Neutrophil (primary cell): ENCODE measurements at regions not wholly inside any gene's neighbourhood (a gene's known extent, or its start where the extent isn't known, plus 50 kb on each side); places are given as distances from the start of the nearest gene placed in this dataset.

ENCODE experiments used
- H3K27ac ChIP-seq: fragments of 200-600 bp; sonication (generic); 2 replicates; pipeline ENCODE4 v1.5.1; 2016; ENCODE audit warnings: mild to moderate bottlenecking, moderate library complexity
- H3K27me3 ChIP-seq: fragments of 200-600 bp; sonication (generic); 2 replicates; pipeline ENCODE4 v1.6.0; 2016; ENCODE audit warnings: mild to moderate bottlenecking
- H3K36me3 ChIP-seq: fragments of 200-600 bp; sonication (generic); 2 replicates; pipeline ENCODE4 v1.5.1; 2017
- H3K4me1 ChIP-seq, 2 experiments: fragments of 200-600 bp in 1 of 2; sonication (generic) in 1 of 2; 1 replicate in 1 of 2; 2 replicates in 1 of 2; pipeline versions ENCODE4 v1.5.1 to v1.6.1; 2013 to 2016; ENCODE audit warnings: low read depth in 1 of 2, low read length in 1 of 2, mild to moderate bottlenecking in 1 of 2, moderate library complexity in 1 of 2; ENCODE audit not compliant: control insufficient read depth in 1 of 2, insufficient read depth in 1 of 2
- H3K4me3 ChIP-seq, 2 experiments: fragments of 200-600 bp in 1 of 2; sonication (generic) in 1 of 2; 1 replicate in 1 of 2; 2 replicates in 1 of 2; pipeline ENCODE4 v1.5.1; 2013 to 2016; ENCODE audit warnings: low read depth in 1 of 2, low read length in 1 of 2, mild to moderate bottlenecking in 1 of 2, moderate library complexity in 1 of 2
- H3K9me3 ChIP-seq: fragments of 200-600 bp; sonication (generic); 2 replicates; pipeline ENCODE4 v1.5.1; 2016
- CTCF ChIP-seq: fragments of 200-600 bp; sonication (generic); IDR thresholded peaks from 2 replicates; pipeline ENCODE4 v1.5.1; 2016; ENCODE audit warnings: antibody characterized with exemption

GRCh38 chr17:79533116-79533515, 77.7 kb downstream of the RBFOX3 start:
- no peak for TF ChIP-seq CTCF
- Histone ChIP-seq H3K4me1 (no peaks in the 10 kb centered on the region), H3K27ac (no peak overlapping the region), H3K9me3 (no peaks in the 10 kb centered on the region), H3K27me3 (peaks cover 17% of the 10 kb centered on the region), H3K4me3 (no peak overlapping the region), H3K36me3 (no peaks in the 10 kb centered on the region)

GRCh38 chr17:79532107-79532790, 78.6 kb downstream of the RBFOX3 start:
- TF ChIP-seq CTCF: no peak
- no peak overlapping the region for H3K27ac ChIP-seq
- no peaks in the 10 kb centered on the region for H3K9me3 ChIP-seq
- H3K4me3 ChIP-seq: no peak overlapping the region
- H3K36me3 ChIP-seq: no peaks in the 10 kb centered on the region
- no peaks in the 10 kb centered on the region for H3K4me1 ChIP-seq
- H3K27me3 ChIP-seq: peaks cover 22% of the 10 kb centered on the region

GRCh38 chr17:79531191-79532095, 79.4 kb downstream of the RBFOX3 start:
- H3K36me3 ChIP-seq: no peaks in the 10 kb centered on the region
- TF ChIP-seq CTCF: no peak
- H3K4me1 ChIP-seq: no peaks in the 10 kb centered on the region
- H3K27ac ChIP-seq: no peak overlapping the region
- peaks cover 26% of the 10 kb centered on the region for H3K27me3 ChIP-seq
- no peaks in the 10 kb centered on the region for H3K9me3 ChIP-seq
- no peak overlapping the region for H3K4me3 ChIP-seq

- Histone ChIP-seq H3K27me3 (peaks cover 32% of the 10 kb centered on the region), H3K4me1 (no peaks in the 10 kb centered on the region)
Observed at GRCh38 chr17:79530361-79531105, 80.3 kb downstream of the RBFOX3 start.

More at GRCh38 chr17:79530361-79531105, 80.3 kb downstream of the RBFOX3 start:
- no peaks in the 10 kb centered on the region for H3K36me3 ChIP-seq
- H3K4me3 ChIP-seq: no peak overlapping the region
- TF ChIP-seq CTCF: no peak
- H3K9me3 ChIP-seq: no peaks in the 10 kb centered on the region
- no peak overlapping the region for H3K27ac ChIP-seq
